HG03571 (cell line): ENCODE measurements at regions not wholly inside any gene's neighbourhood (a gene's known extent, or its start where the extent isn't known, plus 50 kb on each side); places are given as distances from the start of the nearest gene placed in this dataset.

Experiments used
- ATAC-seq: cut with Tn5 transposase; IDR thresholded peaks from one replicate; pipeline ENCODE4 v1.9.1; 2021; ENCODE audit not compliant: unreplicated experiment

- no peak for ATAC-seq
Measured at GRCh38 chr5:116389601-116390000, 185.0 kb downstream of the SEMA6A start.

GRCh38 chr5:116388564-116389258, 185.9 kb downstream of the SEMA6A start:
- no peak for ATAC-seq

- ATAC-seq = no peak
Measured at GRCh38 chr5:116387738-116388137, 186.9 kb downstream of the SEMA6A start.

- ATAC-seq = no peak
Measured at GRCh38 chr5:116386633-116387032, 188.0 kb downstream of the SEMA6A start.

- no peak for ATAC-seq
Measured at GRCh38 chr5:116382874-116383266, 191.8 kb downstream of the SEMA6A start.

- no peak for ATAC-seq
Measured at GRCh38 chr5:116382032-116382873, 192.4 kb downstream of the SEMA6A start.

GRCh38 chr5:116381201-116381600, 193.4 kb downstream of the SEMA6A start:
- ATAC-seq = no peak

GRCh38 chr5:116380621-116381020, 194.0 kb downstream of the SEMA6A start:
- ATAC-seq = no peak

- no peak for ATAC-seq
Measured at GRCh38 chr5:116379306-116379705, 195.3 kb downstream of the SEMA6A start.

GRCh38 chr5:116378777-116379121, 195.9 kb downstream of the SEMA6A start:
- ATAC-seq = no peak

- ATAC-seq = no peak
Measured at GRCh38 chr5:116378007-116378776, 196.4 kb downstream of the SEMA6A start.

GRCh38 chr5:116377276-116378006, 197.2 kb downstream of the SEMA6A start:
- ATAC-seq = no peak

- no peak for ATAC-seq
Measured at GRCh38 chr5:116375926-116376325, 198.7 kb downstream of the SEMA6A start.

GRCh38 chr5:116374434-116374852, 200.2 kb downstream of the SEMA6A start:
- no peak for ATAC-seq

- no peak for ATAC-seq
Measured at GRCh38 chr5:116372931-116373597, 201.6 kb downstream of the SEMA6A start.

- ATAC-seq = no peak
Measured at GRCh38 chr5:116371935-116372334, 202.7 kb downstream of the SEMA6A start.

GRCh38 chr5:116371431-116371830, 203.2 kb downstream of the SEMA6A start:
- ATAC-seq = no peak

GRCh38 chr5:116370886-116371285, 203.7 kb downstream of the SEMA6A start:
- no peak for ATAC-seq

- ATAC-seq = no peak
Measured at GRCh38 chr5:116370149-116370548, 204.5 kb downstream of the SEMA6A start.

GRCh38 chr5:116365006-116365496, 209.6 kb downstream of the SEMA6A start:
- no peak for ATAC-seq
